Activated CD4-positive, alpha-beta T cell treated with anti-CD3 and anti-CD28 coated beads, Interleukin-2, amount 50 U/mL, for 48 hours (primary cell): ENCODE measurements at regions not wholly inside any gene's neighbourhood (a gene's known extent, or its start where the extent isn't known, plus 50 kb on each side); places are given as distances from the start of the nearest gene placed in this dataset.

Experiments used
- DNase-seq, 2 experiments: peaks; one replicate each; pipeline ENCODE4 v3.0.0-alpha.2; 2020

DNA sequence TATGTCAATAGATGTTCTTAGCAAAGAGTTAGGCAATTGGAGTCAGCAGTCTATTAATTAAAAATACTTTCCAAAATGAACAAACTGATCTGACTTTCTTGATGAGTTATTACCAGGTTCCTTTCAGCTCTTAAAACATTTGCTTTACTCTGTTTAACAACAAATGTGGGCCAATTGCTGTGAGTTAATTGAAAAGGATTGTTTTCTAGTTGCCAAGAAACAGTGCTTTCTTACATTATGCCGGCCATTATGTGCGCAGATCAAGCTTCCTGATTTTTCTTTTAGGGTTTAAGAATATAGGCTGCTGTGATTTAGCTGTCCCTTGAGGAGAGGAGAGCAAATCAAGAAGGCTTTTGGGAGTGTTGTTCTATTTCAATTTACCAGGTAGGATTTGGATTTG is 50.5 kb upstream of the ITPRID2 start:
- DNase-seq: no peak
